ENCODE measurements at regions not wholly inside any gene's neighbourhood (a gene's known extent, or its start where the extent isn't known, plus 50 kb on each side); places are given as distances from the start of the nearest gene placed in this dataset.

GRCh38 chr6:20020526-20020925 is 183.4 kb downstream of the ID4 start:
- no peak for TF ChIP-seq POLR2A (IDR thresholded peaks at IDR 0.05)
- TF ChIP-seq CTCF (IDR thresholded peaks at IDR 0.05): no peak
